HEK293 (cell line): ENCODE measurements at regions not wholly inside any gene's neighbourhood (a gene's known extent, or its start where the extent isn't known, plus 50 kb on each side); places are given as distances from the start of the nearest gene placed in this dataset.

Experiments
- CTCF ChIA-PET: fragments of 350-600 bp; formaldehyde crosslinking; extraction: SDS; loops from one replicate; lab custom pipeline; 2021; ENCODE audit warnings: antibody characterized with exemption; lab: Yijun Ruan, JAX
- POLR2A ChIA-PET: fragments of 300-600 bp; formaldehyde crosslinking; extraction: SDS; loops from one replicate; lab custom pipeline; 2020; ENCODE audit warnings: antibody characterized with exemption, inconsistent platforms; lab: Yijun Ruan, JAX
- H3K27ac ChIP-seq: fragments of 200-500 bp; sonication (Bioruptor generic); 2 replicates; pipeline ENCODE4 v1.5.1; 2014; ENCODE audit warnings: low read depth, low read length, control low read depth, inconsistent platforms; ENCODE audit errors: extremely low read depth
- H3K36me3 ChIP-seq, 2 experiments: fragments of 200-500 bp in 1 of 2; sonication (Bioruptor generic) in 1 of 2; 1 replicate in 1 of 2; 2 replicates in 1 of 2; pipeline ENCODE4 v1.5.1; 2014 to 2017; ENCODE audit warnings: inconsistent platforms in 2 of 2, low read length in 2 of 2; ENCODE audit not compliant: control insufficient read depth in 2 of 2, insufficient read depth in 1 of 2
- H3K4me1 ChIP-seq: fragments of 200-500 bp; sonication (Bioruptor generic); 2 replicates; pipeline ENCODE4 v1.5.1; 2014; ENCODE audit warnings: mild to moderate bottlenecking, low read length, inconsistent platforms; ENCODE audit not compliant: control insufficient read depth, insufficient read depth
- H3K4me3 ChIP-seq: 2 replicates; pipeline ENCODE4 v1.5.1; 2011; ENCODE audit warnings: low read depth, mild to moderate bottlenecking, control low read depth, low read length, moderate library complexity
- H3K9me3 ChIP-seq: fragments of 200-500 bp; sonication (Bioruptor generic); 2 replicates; pipeline ENCODE4 v1.5.1; 2014; ENCODE audit warnings: low read depth, low read length, inconsistent platforms; ENCODE audit not compliant: control insufficient read depth, insufficient read depth
- FEZF1 ChIP-seq: fragments of 450-650 bp; formaldehyde crosslinking; IDR thresholded peaks from 2 replicates; pipeline ENCODE4 v1.5.1; 2016; ENCODE audit warnings: missing biosample characterization, missing genetic modification characterization
- HOXC10 ChIP-seq: sonication (generic); formaldehyde crosslinking; IDR thresholded peaks from 2 replicates; pipeline ENCODE4 v1.8.1; 2023; ENCODE audit warnings: mild to moderate bottlenecking, missing genetic modification reagents
- MYNN ChIP-seq: fragments of 450-650 bp; formaldehyde crosslinking; IDR thresholded peaks from 2 replicates; pipeline ENCODE4 v1.5.1; 2016; ENCODE audit warnings: missing biosample characterization, missing genetic modification characterization, borderline replicate concordance
- ZBTB48 ChIP-seq: fragments of 450-650 bp; formaldehyde crosslinking; IDR thresholded peaks from 2 replicates; pipeline ENCODE4 v1.5.1; 2016; ENCODE audit warnings: missing biosample characterization, missing genetic modification characterization
- ZFP41 ChIP-seq: fragments of 450-650 bp; formaldehyde crosslinking; IDR thresholded peaks from 2 replicates; pipeline ENCODE4 v1.5.1; 2016; ENCODE audit warnings: missing biosample characterization, missing genetic modification characterization, borderline replicate concordance
- ZNF223 ChIP-seq: fragments of 450-650 bp; formaldehyde crosslinking; IDR thresholded peaks from 2 replicates; pipeline ENCODE4 v1.5.1; 2016; ENCODE audit warnings: missing biosample characterization, missing genetic modification characterization
- ZNF324 ChIP-seq: fragments of 450-650 bp; formaldehyde crosslinking; IDR thresholded peaks from 2 replicates; pipeline ENCODE4 v1.5.1; 2016; ENCODE audit warnings: missing biosample characterization, missing genetic modification characterization
- ZNF549 ChIP-seq: fragments of 450-650 bp; IDR thresholded peaks from 2 replicates; pipeline ENCODE4 v1.5.1; 2018; ENCODE audit warnings: missing biosample characterization, missing genetic modification characterization, mild to moderate bottlenecking, inconsistent platforms, moderate library complexity
- ZNF626 ChIP-seq: fragments of 450-650 bp; sonication (Bioruptor Pico); formaldehyde crosslinking; IDR thresholded peaks from 2 replicates; pipeline ENCODE4 v1.5.1; 2018; ENCODE audit warnings: missing biosample characterization, missing genetic modification characterization, inconsistent platforms
- ZNF777 ChIP-seq: fragments of 450-650 bp; formaldehyde crosslinking; IDR thresholded peaks from 2 replicates; pipeline ENCODE4 v1.5.1; 2017; ENCODE audit warnings: missing biosample characterization, missing genetic modification characterization, borderline replicate concordance
- ZNF843 ChIP-seq: fragments of 450-650 bp; formaldehyde crosslinking; IDR thresholded peaks from 2 replicates; pipeline ENCODE4 v1.5.1; 2016; ENCODE audit warnings: missing biosample characterization, missing genetic modification characterization
- TF ChIP-seq, protein P1 (sequence below): fragments of 450-650 bp; formaldehyde crosslinking; IDR thresholded peaks from 2 replicates; pipeline ENCODE4 v1.5.1; 2016; ENCODE audit warnings: missing biosample characterization, missing genetic modification characterization
- TF ChIP-seq, protein P2 (sequence below): fragments of 450-650 bp; formaldehyde crosslinking; IDR thresholded peaks from 2 replicates; pipeline ENCODE4 v1.5.1; 2017; ENCODE audit warnings: missing biosample characterization, mild to moderate bottlenecking, missing genetic modification characterization, moderate library complexity
- TF ChIP-seq, protein P3 (sequence below): fragments of 450-650 bp; formaldehyde crosslinking; IDR thresholded peaks from 2 replicates; pipeline ENCODE4 v1.5.1; 2016; ENCODE audit warnings: missing biosample characterization, missing genetic modification characterization
- TF ChIP-seq, protein P4 (sequence below): fragments of 450-650 bp; formaldehyde crosslinking; IDR thresholded peaks from 2 replicates; pipeline ENCODE4 v1.5.1; 2017; ENCODE audit warnings: missing biosample characterization, missing genetic modification characterization

- ChIA-PET CTCF (no interaction called here), POLR2A (no interaction called here)
- no peaks in the 10 kb centered on the region for H3K36me3 ChIP-seq
- H3K9me3 ChIP-seq, result no peaks in the 10 kb centered on the region
- H3K4me1 ChIP-seq, result peaks cover 7% of the 10 kb centered on the region; the same call in 1 of the 2 replicates
- H3K27ac ChIP-seq, result no peak overlapping the region
- no peak overlapping the region for H3K4me3 ChIP-seq
- TF ChIP-seq, protein P1, sequence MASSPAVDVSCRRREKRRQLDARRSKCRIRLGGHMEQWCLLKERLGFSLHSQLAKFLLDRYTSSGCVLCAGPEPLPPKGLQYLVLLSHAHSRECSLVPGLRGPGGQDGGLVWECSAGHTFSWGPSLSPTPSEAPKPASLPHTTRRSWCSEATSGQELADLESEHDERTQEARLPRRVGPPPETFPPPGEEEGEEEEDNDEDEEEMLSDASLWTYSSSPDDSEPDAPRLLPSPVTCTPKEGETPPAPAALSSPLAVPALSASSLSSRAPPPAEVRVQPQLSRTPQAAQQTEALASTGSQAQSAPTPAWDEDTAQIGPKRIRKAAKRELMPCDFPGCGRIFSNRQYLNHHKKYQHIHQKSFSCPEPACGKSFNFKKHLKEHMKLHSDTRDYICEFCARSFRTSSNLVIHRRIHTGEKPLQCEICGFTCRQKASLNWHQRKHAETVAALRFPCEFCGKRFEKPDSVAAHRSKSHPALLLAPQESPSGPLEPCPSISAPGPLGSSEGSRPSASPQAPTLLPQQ (tag by site-specific recombination), result no peak
- TF ChIP-seq, protein P2, sequence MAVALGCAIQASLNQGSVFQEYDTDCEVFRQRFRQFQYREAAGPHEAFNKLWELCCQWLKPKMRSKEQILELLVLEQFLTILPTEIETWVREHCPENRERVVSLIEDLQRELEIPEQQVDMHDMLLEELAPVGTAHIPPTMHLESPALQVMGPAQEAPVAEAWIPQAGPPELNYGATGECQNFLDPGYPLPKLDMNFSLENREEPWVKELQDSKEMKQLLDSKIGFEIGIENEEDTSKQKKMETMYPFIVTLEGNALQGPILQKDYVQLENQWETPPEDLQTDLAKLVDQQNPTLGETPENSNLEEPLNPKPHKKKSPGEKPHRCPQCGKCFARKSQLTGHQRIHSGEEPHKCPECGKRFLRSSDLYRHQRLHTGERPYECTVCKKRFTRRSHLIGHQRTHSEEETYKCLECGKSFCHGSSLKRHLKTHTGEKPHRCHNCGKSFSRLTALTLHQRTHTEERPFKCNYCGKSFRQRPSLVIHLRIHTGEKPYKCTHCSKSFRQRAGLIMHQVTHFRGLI (tag by site-specific recombination), result no peak
- no peak for TF ChIP-seq MYNN (tag by site-specific recombination)
- TF ChIP-seq ZNF626 (tag by site-specific recombination), result no peak
- TF ChIP-seq ZNF223 (tag by site-specific recombination), result no peak
- TF ChIP-seq ZBTB48 (tag by site-specific recombination), result no peak
- no peak for TF ChIP-seq ZNF549 (tag by site-specific recombination)
- TF ChIP-seq ZNF777 (tag by site-specific recombination), result no peak
- no peak for TF ChIP-seq HOXC10 (CRISPR knock-in tag)
- TF ChIP-seq ZFP41 (tag by site-specific recombination), result no peak
- TF ChIP-seq, protein P3, sequence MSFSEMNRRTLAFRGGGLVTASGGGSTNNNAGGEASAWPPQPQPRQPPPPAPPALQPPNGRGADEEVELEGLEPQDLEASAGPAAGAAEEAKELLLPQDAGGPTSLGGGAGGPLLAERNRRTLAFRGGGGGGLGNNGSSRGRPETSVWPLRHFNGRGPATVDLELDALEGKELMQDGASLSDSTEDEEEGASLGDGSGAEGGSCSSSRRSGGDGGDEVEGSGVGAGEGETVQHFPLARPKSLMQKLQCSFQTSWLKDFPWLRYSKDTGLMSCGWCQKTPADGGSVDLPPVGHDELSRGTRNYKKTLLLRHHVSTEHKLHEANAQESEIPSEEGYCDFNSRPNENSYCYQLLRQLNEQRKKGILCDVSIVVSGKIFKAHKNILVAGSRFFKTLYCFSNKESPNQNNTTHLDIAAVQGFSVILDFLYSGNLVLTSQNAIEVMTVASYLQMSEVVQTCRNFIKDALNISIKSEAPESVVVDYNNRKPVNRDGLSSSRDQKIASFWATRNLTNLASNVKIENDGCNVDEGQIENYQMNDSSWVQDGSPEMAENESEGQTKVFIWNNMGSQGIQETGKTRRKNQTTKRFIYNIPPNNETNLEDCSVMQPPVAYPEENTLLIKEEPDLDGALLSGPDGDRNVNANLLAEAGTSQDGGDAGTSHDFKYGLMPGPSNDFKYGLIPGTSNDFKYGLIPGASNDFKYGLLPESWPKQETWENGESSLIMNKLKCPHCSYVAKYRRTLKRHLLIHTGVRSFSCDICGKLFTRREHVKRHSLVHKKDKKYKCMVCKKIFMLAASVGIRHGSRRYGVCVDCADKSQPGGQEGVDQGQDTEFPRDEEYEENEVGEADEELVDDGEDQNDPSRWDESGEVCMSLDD (tag by site-specific recombination), result no peak
These were observed 102.4 kb downstream of the TMEM26 start for GRCh38 chr10:61350794-61351193.

DNA sequence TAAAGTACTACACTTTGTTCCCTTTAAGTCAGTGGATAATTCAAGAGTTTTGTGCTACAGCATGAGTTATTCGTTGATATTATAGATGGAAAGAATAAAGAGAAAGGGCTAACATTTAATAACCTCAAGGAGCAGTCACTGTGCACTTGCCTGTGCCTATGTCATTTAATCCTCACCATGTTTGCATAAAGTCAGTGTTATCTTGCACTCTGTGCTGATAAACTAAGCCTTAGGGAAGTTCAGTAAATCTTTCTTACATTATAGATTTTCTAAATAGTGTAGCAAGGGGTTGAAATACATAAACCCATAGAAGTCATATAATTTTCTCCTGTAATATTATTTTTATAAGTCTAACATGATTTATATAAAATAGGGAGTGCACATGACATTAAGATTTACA is 103.1 kb downstream of the TMEM26 start:
- Histone ChIP-seq H3K4me3 (no peak overlapping the region), H3K4me1 (peaks cover 7% of the 10 kb centered on the region; the same call in 1 of the 2 replicates), H3K36me3 (no peaks in the 10 kb centered on the region), H3K27ac (no peak overlapping the region), H3K9me3 (no peaks in the 10 kb centered on the region)
- ChIA-PET POLR2A (no interaction called here), CTCF (no interaction called here)
- TF ChIP-seq FEZF1 (tag by site-specific recombination), result peak; percentile 92
- TF ChIP-seq ZNF324 (tag by site-specific recombination), result no peak
- TF ChIP-seq, protein P4, sequence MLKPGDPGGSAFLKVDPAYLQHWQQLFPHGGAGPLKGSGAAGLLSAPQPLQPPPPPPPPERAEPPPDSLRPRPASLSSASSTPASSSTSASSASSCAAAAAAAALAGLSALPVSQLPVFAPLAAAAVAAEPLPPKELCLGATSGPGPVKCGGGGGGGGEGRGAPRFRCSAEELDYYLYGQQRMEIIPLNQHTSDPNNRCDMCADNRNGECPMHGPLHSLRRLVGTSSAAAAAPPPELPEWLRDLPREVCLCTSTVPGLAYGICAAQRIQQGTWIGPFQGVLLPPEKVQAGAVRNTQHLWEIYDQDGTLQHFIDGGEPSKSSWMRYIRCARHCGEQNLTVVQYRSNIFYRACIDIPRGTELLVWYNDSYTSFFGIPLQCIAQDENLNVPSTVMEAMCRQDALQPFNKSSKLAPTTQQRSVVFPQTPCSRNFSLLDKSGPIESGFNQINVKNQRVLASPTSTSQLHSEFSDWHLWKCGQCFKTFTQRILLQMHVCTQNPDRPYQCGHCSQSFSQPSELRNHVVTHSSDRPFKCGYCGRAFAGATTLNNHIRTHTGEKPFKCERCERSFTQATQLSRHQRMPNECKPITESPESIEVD, result peak; percentile 22; the same call in 1 of the 2 replicates
- TF ChIP-seq ZNF843, result peak; percentile 51; the same call in 1 of the 2 replicates
